HG03354 (cell line): ENCODE measurements at regions not wholly inside any gene's neighbourhood (a gene's known extent, or its start where the extent isn't known, plus 50 kb on each side); places are given as distances from the start of the nearest gene placed in this dataset.

Source experiments
- ATAC-seq: cut with Tn5 transposase; IDR thresholded peaks from one replicate; pipeline ENCODE4 v1.9.1; 2021; ENCODE audit warnings: mild to moderate bottlenecking; ENCODE audit not compliant: unreplicated experiment, poor library complexity, severe bottlenecking

DNA sequence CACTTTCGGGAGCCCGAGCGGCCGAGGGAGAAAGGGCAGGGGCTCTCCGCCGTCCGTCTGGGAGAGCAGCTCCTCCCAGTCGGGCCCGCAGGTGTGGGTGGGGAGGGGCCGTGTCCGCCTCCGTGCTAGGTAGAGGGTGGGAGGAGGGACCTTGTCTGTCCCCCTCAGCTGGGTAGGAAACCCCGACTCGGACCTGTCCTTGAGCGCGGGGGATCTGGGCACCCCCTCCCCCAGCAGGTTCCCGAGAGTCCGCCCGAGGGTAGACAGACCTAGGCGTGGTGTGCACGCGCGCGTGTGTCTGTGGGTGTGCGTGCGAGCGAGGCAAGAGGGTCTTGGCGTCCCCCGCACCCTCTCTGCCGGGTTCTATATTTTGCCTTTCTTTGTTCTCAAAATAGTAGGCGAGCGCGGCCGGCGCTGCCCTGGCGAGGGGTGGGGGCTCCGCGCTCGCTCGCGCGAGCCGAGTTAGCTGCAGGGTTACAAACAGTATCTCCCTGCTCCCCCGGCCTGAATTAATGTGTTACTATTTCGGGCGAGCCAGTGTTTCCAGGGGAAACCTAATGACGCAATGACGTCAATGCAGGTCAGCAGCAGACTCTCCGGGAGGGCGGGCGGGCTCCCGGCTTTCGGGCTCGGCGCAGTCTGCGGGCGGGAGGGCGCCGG is 73.9 kb upstream of the LEP start:
- peak; percentile 35 for ATAC-seq

DNA sequence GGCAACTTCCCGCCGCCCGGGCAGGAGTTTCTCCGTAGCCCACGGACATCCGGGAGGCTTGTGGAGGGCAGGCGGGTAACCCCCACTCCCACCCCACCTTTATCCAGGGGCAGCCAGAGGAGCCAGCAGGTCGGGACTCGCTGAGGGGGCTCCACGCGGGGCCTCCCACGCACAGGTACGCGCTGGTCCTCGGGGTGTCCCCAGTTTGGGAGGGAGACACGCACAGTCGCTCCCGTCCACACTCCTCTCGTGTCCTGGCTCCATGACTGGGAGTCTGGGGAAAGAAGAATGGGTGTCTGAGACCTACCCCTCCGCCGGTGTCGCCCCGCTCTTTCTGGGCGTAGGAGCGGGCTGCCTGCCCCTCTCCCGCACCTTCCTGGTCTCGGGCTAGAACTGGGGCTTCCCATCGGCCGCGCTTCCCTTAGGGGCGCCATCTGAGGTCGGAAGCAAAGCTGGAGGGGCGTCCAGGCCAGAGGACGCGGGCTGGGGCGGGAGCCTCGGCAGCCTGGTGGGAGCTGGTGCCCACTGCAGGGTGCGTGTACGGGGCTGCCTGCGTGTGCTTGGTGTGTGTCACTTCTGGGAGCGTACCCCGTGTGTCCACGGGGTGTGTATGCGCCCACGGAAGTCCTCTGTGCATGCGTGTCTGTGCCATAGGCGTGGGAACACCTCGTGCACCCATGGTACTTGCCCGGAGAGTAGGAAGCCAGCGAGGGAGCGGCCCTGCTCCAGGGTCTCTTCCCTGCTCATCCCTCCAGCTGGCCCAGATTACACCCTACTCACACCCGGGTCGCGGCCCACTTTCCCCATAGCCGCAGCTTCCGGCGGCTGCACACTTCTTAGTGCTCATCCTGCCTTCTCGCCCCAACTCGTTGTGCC is 73.0 kb upstream of the LEP start:
- no peak for ATAC-seq

DNA sequence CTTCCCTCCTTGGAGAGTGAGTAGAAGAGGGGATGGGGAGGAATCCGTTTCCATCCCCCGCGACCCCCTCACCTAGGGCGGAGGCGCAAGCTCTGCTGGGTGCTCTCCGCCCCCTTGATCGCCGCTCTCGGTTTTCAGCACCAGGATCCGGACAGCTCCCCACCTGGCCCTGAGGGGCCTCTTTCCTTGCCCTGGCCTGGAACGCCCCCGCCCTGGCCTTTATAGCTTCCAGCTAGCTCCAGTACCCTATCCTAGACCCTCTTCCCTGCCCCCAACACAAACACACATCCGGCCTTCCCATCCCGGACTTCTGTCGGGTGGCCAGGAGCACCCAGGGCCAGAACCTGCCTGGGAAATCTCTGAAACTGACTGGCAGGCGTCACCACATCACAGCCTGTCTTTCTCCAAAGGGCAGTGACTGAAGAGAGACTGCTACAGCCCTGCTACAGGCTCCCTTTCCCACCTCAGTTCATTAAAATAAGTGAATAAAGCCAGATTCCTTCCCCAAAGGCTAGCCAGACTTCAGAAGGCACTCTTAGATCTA is 72.3 kb upstream of the LEP start:
- ATAC-seq: no peak

DNA sequence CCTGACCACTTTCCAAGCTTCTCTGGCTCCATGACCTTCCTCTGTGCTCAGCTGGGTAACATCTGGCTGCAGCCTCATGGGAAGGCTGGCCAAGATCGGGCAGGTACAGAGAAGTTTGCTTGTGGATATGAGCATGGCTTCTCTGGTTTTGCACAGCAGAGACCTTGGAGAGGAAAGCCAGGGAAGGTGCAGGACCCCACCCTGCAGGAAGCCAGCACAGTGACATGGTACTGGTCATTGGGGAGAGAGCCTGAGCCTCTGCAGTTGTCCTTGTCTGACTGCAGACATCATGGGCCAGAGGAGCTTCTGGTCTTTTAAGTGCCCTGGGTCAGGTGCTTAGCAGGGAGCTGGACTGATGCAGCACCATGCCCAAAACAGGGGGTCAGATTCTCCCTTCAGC is 70.6 kb upstream of the LEP start:
- ATAC-seq: no peak

DNA sequence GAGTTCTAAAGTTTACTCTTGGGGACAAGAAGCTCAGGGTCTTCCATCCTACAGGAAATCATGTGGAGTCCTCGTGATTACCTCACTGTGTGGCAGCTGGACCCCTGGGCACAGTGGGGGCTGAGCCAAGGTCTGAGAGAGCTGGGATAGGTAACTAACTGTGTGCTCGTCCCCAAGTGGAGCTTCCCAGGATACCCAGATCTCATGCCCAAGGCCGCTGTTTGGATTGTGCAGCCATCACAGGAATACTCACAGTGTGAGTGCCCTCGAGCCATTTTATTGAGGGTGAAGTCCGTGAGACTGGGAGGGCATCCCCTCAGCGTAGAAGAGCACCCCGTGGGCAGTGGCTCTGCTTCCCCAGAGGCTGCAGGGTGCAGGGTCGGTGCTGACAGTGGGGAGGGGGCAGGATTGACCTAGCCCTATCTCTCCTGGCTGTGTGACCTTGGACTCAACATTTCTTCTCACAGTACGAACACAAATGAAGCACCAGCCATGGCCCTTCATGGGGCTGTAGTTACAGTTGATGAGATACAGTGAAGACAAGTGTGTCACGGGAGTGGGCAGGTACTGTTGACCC is 69.6 kb upstream of the LEP start:
- no peak for ATAC-seq

DNA sequence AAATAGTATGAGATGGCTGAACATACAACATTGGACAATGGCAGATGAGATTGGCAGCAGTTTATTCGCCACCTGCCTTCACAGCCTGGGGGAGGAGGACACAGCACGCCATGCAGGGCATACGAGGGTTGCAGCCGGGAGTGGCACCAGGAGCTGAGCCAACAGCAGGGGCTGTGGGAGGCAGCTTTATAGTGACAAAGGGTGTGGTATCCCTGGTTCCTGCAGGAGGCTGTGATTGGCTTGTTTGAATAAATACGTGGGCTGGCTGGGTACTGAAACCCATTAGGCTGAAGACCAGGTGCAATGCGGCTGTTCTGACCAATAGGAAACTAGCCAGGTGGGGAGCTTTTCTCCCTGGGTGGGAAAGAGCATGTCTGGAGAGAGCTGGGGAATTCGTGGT is 68.9 kb upstream of the LEP start:
- ATAC-seq: no peak

DNA sequence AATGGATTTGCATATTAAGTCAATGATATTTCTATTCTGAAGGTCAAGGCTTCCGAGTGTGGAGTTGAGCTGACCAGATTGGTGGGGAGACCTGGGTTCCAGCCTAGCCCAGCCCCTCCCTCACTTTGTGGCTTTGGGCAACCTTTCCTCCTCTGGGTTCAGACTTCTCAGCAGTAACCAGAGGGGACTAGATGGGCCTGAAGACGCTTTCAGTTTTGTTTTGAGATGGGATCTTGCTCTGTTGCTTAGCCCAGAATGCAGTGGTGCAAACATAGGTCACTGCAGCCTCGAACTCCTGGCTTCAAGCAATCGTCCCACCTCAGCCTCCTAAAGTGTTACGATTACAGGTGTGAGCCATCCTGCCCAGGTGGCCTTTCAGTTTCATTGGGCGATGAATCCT is 68.1 kb upstream of the LEP start:
- ATAC-seq: no peak

DNA sequence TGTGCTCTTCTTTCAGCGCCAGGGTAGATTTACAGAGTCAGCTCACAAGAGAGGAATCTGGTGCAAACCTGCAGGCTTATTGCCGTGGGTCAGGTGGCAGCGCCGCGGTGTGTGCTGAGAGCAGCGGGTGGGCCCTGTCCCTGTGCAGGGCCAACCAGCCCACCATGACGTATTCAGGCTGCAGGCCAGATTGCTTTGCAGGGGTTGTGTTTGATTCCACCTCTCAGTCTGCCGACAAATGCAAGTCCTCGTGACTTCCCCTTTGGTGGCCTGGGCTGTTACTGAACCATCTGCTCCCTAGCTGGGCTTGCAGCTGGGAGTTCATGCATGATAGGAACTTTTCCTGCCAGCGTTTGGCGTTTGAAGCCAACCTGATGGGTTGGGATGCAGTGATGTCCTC is 66.7 kb upstream of the LEP start:
- ATAC-seq: no peak

DNA sequence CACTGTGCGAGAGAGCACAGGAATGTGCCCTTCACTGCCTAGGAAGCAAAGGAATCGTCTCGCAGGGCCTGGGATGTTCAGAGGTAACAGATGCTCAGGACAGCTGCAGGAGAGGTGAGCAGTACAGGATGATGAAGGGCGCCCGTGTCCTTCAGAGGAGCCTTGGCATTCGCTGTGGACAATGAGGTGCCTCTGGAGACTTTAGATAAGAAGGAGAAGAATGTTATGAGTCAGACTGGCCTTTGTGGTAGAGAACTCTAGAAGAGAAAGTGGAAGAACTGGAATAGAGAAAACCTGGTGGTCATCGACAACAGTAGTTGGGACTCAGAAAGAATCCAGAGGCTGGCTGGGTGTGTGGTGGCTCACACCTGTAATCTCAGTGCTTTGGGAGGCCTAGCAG is 64.4 kb upstream of the LEP start:
- ATAC-seq: no peak

DNA sequence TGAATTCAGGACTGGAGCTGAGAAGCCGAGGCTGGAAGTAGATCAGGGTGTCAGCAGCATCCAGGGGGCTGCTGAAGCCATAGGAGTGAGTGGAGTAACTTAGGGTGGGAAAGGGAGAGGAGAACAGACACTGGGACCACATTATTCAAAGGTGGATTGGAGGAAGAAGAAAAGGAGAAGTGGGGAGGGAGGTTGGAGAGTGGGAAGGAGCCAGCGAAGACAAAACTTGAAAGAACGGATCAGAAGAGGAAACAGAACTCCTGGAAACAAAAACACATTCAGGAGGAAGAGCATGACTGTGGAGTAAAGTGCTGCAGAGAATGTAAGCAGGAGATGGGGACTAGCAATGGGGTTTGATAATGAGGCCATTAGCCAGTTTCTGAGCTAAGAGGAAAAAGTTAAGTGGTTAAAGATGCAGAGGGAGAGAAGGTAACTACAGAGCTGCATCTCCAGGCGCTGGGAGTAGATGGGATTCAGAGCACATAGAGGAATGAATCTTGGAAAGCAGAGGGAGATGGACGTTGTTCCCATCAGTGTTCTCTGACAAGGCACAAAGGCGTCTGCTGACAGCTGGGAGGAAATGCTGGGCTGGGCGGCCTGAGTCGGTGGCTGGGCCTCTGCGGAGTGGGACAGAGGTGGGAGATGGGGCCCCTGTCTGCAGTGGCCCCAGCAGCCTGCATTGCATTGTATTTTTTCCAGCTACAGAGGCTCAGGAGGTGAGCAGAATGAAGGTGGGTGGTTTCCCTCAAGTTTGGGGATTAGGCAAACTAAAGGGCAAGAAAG is 63.1 kb upstream of the LEP start:
- ATAC-seq: no peak

DNA sequence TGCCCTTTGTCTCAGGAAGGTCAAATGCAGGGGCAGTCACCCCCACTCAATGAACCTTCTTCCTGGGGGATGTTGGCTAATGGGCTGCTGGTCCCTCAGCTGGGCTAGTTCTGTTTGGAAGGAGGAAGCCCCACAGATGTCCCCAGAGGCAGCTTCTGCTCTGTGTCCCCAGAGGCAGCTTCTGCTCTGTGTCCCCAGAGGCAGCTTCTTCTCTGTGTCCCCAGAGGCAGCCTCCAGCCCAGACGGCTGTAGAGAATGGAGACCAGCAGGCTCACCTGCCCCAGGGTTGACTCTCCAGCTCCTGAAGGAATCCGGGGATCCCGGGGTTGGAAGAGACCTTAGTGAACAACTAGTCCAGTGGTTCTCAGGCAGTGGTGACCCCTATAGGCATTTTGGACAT is 62.5 kb upstream of the LEP start:
- no peak for ATAC-seq

DNA sequence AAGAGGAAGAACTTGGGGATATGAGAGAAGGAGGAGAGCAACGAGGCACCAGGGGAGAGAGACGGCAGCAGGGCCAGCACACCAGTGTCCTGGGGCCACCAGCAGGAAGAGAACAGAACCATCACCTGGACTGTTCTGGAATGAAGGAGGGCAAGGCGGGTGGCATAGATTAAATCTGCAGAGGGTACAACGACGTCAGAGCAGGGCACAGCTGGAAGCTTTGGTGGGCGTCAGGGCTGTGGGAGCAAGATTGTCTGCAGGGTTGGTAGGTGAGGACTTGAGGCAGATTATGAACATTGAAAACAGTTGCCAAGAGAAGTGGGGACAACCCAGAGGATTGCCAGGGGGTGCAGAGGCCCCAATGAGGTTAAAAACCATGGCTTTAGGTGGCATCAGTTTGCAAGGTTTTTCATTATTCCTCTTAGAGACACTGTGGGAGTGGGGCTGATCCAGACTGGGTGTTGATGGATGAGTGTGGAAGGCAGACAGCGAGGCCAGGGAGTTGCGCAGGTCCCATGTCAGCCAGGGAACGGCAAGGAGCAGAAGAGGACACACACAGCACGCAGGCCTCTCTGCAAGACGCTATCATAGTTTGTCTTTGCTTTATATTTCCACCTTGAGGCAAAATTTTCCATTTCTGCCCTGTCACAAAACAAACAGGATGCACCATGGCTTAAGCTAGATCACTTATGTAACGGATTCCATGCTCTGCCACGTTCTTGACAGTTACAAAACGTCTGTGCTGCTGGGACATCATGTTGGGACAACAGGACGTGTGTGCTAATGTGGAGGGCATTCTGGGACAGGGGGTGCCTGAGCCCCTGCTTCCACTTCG is 52.5 kb upstream of the LEP start:
- ATAC-seq: no peak

DNA sequence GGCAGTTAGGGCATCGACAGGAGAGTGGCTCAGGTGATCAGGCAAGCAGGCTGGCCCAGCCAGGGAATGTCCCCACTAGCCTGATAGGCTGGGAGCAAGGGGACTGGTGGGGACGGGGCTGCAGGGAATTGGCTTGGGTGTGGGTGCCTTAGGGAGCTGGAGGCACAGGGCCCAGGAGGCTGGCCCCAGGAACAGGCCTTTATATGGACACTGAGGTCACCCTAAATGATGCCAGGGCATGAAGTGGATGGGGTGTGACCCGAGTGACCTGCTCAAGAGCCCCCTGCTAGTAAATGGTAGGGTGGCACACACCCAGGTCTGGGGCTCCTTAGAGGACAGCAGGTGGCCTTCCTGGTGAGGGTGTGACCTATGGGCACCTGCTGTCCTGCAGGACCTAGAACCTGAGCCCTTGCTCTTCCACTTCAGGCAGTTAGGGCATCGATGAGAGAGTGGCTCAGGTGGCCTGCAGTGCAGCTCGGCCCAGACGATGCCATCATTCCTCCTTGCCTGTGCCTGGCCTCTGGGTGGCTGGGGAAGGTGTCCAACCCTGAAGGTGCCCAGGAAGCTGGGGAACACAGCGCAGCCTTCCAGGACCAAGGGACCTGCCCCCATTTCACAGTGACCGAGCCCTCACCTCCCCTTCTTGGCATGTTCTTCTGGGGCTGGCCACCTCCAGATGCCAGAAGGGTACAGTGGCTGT is 51.7 kb upstream of the LEP start:
- ATAC-seq: no peak

DNA sequence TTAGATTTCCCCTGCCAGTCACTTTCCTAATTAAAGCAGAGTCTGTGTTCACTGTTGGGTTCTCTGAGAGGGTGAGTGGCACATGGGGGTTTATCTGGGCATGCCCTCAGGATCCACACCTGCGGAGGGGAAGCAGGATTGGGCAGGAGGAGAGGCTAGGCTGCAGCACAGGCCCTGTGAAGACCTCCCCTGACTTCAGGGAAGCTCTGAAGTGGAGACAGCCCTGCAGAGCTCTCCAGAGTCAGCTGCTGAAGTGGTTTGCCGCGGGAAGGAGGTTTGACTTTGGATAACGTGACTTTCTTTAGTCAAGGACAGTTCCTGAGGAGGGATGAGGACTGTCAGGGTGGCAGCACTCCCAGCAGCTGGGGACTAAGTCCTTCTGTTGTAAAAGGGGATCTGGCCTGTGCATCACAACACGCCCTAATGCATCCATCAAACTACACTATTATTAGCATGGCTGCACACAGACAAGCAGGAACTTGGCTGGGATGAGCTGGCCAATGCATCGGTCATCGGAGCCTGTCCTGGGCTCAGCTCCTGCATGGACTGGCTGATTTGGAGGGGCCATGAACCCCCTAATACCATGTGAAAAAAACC is 50.9 kb upstream of the LEP start:
- no peak for ATAC-seq

DNA sequence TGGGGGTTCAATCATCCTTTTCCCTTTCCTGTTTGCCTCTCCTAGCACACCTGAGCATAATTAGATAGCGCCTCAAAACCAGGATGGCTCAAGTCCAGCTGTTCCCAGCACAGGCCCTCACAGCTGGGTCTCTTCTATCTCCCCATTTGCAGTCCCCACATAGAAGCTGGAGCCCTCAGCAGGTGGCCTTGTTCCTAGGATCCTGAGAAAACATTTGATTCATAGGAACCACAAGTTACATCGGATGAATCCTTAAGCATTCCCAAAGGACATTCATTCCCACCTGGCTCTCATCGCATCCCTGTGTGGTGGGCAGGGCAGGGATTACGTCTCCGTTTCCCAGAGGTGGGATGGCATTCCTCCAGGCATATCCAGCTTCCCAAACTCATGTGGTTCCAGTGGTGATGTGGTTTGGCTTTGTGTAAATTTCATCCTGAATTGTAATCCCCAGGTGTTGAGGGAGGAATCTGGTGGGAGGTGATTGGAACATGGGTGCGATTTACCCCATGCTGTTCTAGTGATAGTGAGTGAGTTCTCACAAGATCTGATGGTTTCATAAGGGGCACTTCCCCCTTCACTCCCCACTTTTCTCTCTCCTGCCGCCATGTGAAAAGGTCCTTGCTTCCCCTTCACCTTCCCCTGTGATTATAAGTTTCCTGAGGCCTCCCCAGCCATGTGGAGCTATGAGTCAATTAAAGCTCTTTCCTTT is 49.8 kb upstream of the LEP start:
- no peak for ATAC-seq
